Smooth muscle cell (in vitro differentiated cells): ENCODE measurements at regions not wholly inside any gene's neighbourhood (a gene's known extent, or its start where the extent isn't known, plus 50 kb on each side); places are given as distances from the start of the nearest gene placed in this dataset.

ENCODE experiments used
- DNase-seq: peaks from one replicate; lab custom pipeline; 2025; ENCODE audit not compliant: unreplicated experiment; lab: John Stamatoyannopoulos, UW
- H2AFZ ChIP-seq: fragments of 200-600 bp; sonication (generic); 2 replicates; pipeline ENCODE4 v1.6.0; 2016; ENCODE audit warnings: antibody characterized with exemption, low read depth, mild to moderate bottlenecking
- H3F3A ChIP-seq: fragments of 200-600 bp; sonication (generic); 2 replicates; pipeline ENCODE4 v1.6.0; 2017; ENCODE audit warnings: antibody characterized with exemption, low read depth
- H3K27ac ChIP-seq: fragments of 200-600 bp; sonication (generic); 2 replicates; pipeline ENCODE4 v1.5.1; 2016; ENCODE audit warnings: low read depth, mild to moderate bottlenecking
- H3K27me3 ChIP-seq: fragments of 200-600 bp; sonication (generic); 2 replicates; pipeline ENCODE4 v1.6.1; 2016; ENCODE audit warnings: low read depth, mild to moderate bottlenecking
- H3K36me3 ChIP-seq: fragments of 200-600 bp; sonication (generic); 2 replicates; pipeline ENCODE4 v1.5.1; 2016; ENCODE audit warnings: low read depth
- H3K4me1 ChIP-seq: fragments of 200-600 bp; sonication (generic); 2 replicates; pipeline ENCODE4 v1.5.1; 2016; ENCODE audit warnings: low read depth
- H3K4me2 ChIP-seq: fragments of 200-600 bp; sonication (generic); 2 replicates; pipeline ENCODE4 v1.6.0; 2016; ENCODE audit warnings: mild to moderate bottlenecking
- H3K4me3 ChIP-seq: fragments of 200-600 bp; sonication (generic); 2 replicates; pipeline ENCODE4 v1.5.1; 2016; ENCODE audit warnings: mild to moderate bottlenecking
- H3K79me2 ChIP-seq: fragments of 200-600 bp; sonication (generic); 2 replicates; pipeline ENCODE4 v1.6.0; 2016; ENCODE audit warnings: low read depth, mild to moderate bottlenecking
- H3K9ac ChIP-seq: fragments of 200-600 bp; sonication (generic); 2 replicates; pipeline ENCODE4 v1.6.0; 2016; ENCODE audit warnings: low read depth
- H3K9me3 ChIP-seq: fragments of 200-600 bp; sonication (generic); replicated peaks from 2 replicates; pipeline ENCODE4 v1.5.1; 2016; ENCODE audit warnings: low read depth
- H4K20me1 ChIP-seq: fragments of 200-600 bp; sonication (generic); 2 replicates; pipeline ENCODE4 v1.6.0; 2016; ENCODE audit warnings: low read depth
- CTCF ChIP-seq: fragments of 200-600 bp; sonication (generic); IDR thresholded peaks from 2 replicates; pipeline ENCODE4 v1.5.1; 2017; ENCODE audit warnings: borderline replicate concordance, mild to moderate bottlenecking, antibody characterized with exemption; ENCODE audit not compliant: insufficient read depth, poor library complexity, severe bottlenecking
- WGBS: methylation state at CpG from one replicate; pipeline ENCODE4 v1.1.7; 2016; ENCODE audit warnings: low lambda C conversion rate; 5-methylcytosine and 5-hydroxymethylcytosine counted together

GRCh38 chr13:70890289-70890688 is 782.0 kb upstream of the KLHL1 start:
- Histone ChIP-seq H3K4me3 (no peak overlapping the region), H2AFZ (no peak overlapping the region), H3F3A (no peaks in the 10 kb centered on the region), H3K9ac (no peak overlapping the region), H3K27ac (no peak overlapping the region), H4K20me1 (no peaks in the 10 kb centered on the region), H3K36me3 (no peaks in the 10 kb centered on the region), H3K4me1 (no peaks in the 10 kb centered on the region), H3K4me2 (no peak overlapping the region), H3K79me2 (no peaks in the 10 kb centered on the region), H3K9me3 (no peaks in the 10 kb centered on the region), H3K27me3 (no peaks in the 10 kb centered on the region)
- DNase-seq = no peak
- TF ChIP-seq CTCF = no peak

GRCh38 chr13:70889163-70889562 is 780.9 kb upstream of the KLHL1 start:
- no peak for TF ChIP-seq CTCF
- Histone ChIP-seq H3K27me3 (no peaks in the 10 kb centered on the region), H3K27ac (no peak overlapping the region), H3F3A (no peaks in the 10 kb centered on the region), H3K79me2 (no peaks in the 10 kb centered on the region), H3K4me3 (no peak overlapping the region), H3K9me3 (no peaks in the 10 kb centered on the region), H3K36me3 (no peaks in the 10 kb centered on the region), H3K9ac (no peak overlapping the region), H3K4me2 (no peak overlapping the region), H3K4me1 (no peaks in the 10 kb centered on the region), H4K20me1 (no peaks in the 10 kb centered on the region), H2AFZ (no peak overlapping the region)
- WGBS = 93% methylated on average over 5 of the region's 5 CpGs
- DNase-seq = no peak

GRCh38 chr13:70884196-70884595 is 775.9 kb upstream of the KLHL1 start:
- 58% methylated on average over 2 of the region's 2 CpGs for whole genome bisulfite sequencing
- Histone ChIP-seq H3K27me3 (no peaks in the 10 kb centered on the region), H3K9ac (no peak overlapping the region), H3K4me2 (no peak overlapping the region), H2AFZ (no peak overlapping the region), H3K36me3 (no peaks in the 10 kb centered on the region), H3K4me3 (no peak overlapping the region), H4K20me1 (no peaks in the 10 kb centered on the region), H3F3A (no peaks in the 10 kb centered on the region), H3K79me2 (no peaks in the 10 kb centered on the region), H3K27ac (no peak overlapping the region), H3K9me3 (no peaks in the 10 kb centered on the region), H3K4me1 (no peaks in the 10 kb centered on the region)
- DNase-seq = no peak
- TF ChIP-seq CTCF = no peak

GRCh38 chr13:70874636-70875035 is 766.4 kb upstream of the KLHL1 start:
- H3K4me3 ChIP-seq = no peak overlapping the region
- H3K79me2 ChIP-seq = no peaks in the 10 kb centered on the region
- 83% methylated on average over 3 of the region's 3 CpGs for WGBS
- no peak overlapping the region for H3K4me2 ChIP-seq
- H2AFZ ChIP-seq = no peak overlapping the region
- H3K9ac ChIP-seq = no peak overlapping the region
- H3F3A ChIP-seq = no peaks in the 10 kb centered on the region
- no peak for DNase-seq
- no peak for TF ChIP-seq CTCF
- H3K4me1 ChIP-seq = no peaks in the 10 kb centered on the region
- no peaks in the 10 kb centered on the region for H3K9me3 ChIP-seq
- no peaks in the 10 kb centered on the region for H3K27me3 ChIP-seq
- H3K36me3 ChIP-seq = no peaks in the 10 kb centered on the region
- H3K27ac ChIP-seq = no peak overlapping the region
- no peaks in the 10 kb centered on the region for H4K20me1 ChIP-seq
